ENCODE measurements at regions not wholly inside any gene's neighbourhood (a gene's known extent, or its start where the extent isn't known, plus 50 kb on each side); places are given as distances from the start of the nearest gene placed in this dataset.

- TF ChIP-seq CTCF (IDR thresholded peaks at IDR 0.05; ENCODE audit: low read depth, low read length) = no peak
- no peak for TF ChIP-seq EZH2phosphoT487 (IDR thresholded peaks at IDR 0.05; ENCODE audit: low read depth)
These were observed 182.2 kb downstream of the BCOR start for GRCh38 chrX:39915596-39915995.

All from OCI-LY3 (cell line).